ENCODE measurements at regions not wholly inside any gene's neighbourhood (a gene's known extent, or its start where the extent isn't known, plus 50 kb on each side); places are given as distances from the start of the nearest gene placed in this dataset.
A peak's percentile ranks its signal among the peaks of the same experiment; 100 is the strongest.
"Not testable (repeated sequence)": the region's sequence is repeated elsewhere in the genome, so short reads cannot be mapped to it uniquely, and the experiment has no call there.

GRCh38 chr9:96150324-96151227 is 151.4 kb downstream of the HSD17B3 start:
- TF ChIP-seq CTCF (IDR thresholded peaks at IDR 0.05; ENCODE audit: borderline replicate concordance, insufficient read depth, low read depth, low read length) = peak; percentile 21; the same call in 1 of the 2 replicates
- no peak overlapping the region for H3K4me3 ChIP-seq (ENCODE audit: low read depth, low read length)

- TF ChIP-seq CTCF (IDR thresholded peaks at IDR 0.05; ENCODE audit: borderline replicate concordance, insufficient read depth, low read depth, low read length) = no peak
- no peak overlapping the region for H3K4me3 ChIP-seq (ENCODE audit: low read depth, low read length)
These were observed 152.3 kb downstream of the HSD17B3 start for GRCh38 chr9:96149533-96150280.

GRCh38 chr9:96148634-96149532 is 153.1 kb downstream of the HSD17B3 start:
- no peak for TF ChIP-seq CTCF (IDR thresholded peaks at IDR 0.05; ENCODE audit: borderline replicate concordance, insufficient read depth, low read depth, low read length)
- H3K4me3 ChIP-seq (ENCODE audit: low read depth, low read length) = no peak overlapping the region

GRCh38 chr9:96147029-96147428 is 154.9 kb downstream of the HSD17B3 start:
- not testable (repeated sequence) for H3K4me3 ChIP-seq (ENCODE audit: low read depth, low read length)

DNA sequence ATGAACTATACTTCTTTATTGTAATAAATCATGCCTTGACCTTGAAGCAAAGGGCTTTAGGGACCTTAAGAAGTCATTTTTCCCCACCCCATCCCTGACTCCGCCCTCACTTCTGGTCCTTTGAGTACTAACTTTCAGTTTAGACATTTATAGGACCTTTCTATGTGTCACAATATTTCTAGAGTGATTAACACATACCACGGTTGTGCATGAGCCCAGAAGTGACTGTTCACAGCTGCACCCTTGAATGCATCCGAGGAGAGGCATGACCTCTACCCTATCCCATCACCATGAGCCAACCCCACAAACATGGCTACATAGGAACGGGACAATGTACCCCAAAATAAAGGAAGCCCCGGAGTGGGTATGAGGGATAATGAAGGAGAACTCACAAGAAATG is 160.3 kb downstream of the HSD17B3 start:
- no peak for TF ChIP-seq CTCF (IDR thresholded peaks at IDR 0.05; ENCODE audit: borderline replicate concordance, insufficient read depth, low read depth, low read length)
- no peak overlapping the region for H3K4me3 ChIP-seq (ENCODE audit: low read depth, low read length)

DNA sequence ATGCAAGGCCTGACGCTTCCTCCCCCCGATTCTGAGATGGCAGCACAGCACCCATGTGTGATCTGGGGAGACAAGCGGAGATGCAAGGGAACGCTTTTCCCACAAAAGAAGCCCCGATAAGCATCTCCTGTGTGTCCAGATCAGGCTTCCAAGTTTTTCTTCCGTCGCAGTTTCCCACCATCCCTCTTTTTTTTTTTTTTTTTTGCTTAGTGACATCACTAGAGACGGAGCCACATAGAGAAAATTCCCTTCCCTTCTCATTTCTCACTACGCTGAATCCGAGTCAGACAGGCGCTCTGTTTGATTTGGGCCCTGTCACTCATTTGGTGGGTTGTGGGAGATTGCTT is 160.9 kb downstream of the HSD17B3 start:
- no peak overlapping the region for H3K4me3 ChIP-seq (ENCODE audit: low read depth, low read length)
- no peak for TF ChIP-seq CTCF (IDR thresholded peaks at IDR 0.05; ENCODE audit: borderline replicate concordance, insufficient read depth, low read depth, low read length)

Measured in GM12875 (cell line).